HEK293T (cell line): ENCODE measurements at regions not wholly inside any gene's neighbourhood (a gene's known extent, or its start where the extent isn't known, plus 50 kb on each side); places are given as distances from the start of the nearest gene placed in this dataset.

Source experiments
- ARNT ChIP-seq: fragments of 450-650 bp; IDR thresholded peaks from 2 replicates; pipeline ENCODE4 v1.6.1; 2017; ENCODE audit warnings: mild to moderate bottlenecking
- BHLHE40 ChIP-seq: fragments of 450-650 bp; IDR thresholded peaks from 2 replicates; pipeline ENCODE4 v1.6.1; 2016; ENCODE audit warnings: mild to moderate bottlenecking, moderate library complexity, borderline replicate concordance
- FOXK2 ChIP-seq: fragments of 450-650 bp; IDR thresholded peaks from 2 replicates; pipeline ENCODE4 v1.6.1; 2016; ENCODE audit warnings: mild to moderate bottlenecking
- NFRKB ChIP-seq: fragments of 450-650 bp; IDR thresholded peaks from 2 replicates; pipeline ENCODE4 v1.6.1; 2016; ENCODE audit warnings: mild to moderate bottlenecking, moderate library complexity
- SP1 ChIP-seq: fragments of 450-650 bp; IDR thresholded peaks from 2 replicates; pipeline ENCODE4 v1.6.1; 2017
- SUZ12 ChIP-seq: fragments of 450-650 bp; IDR thresholded peaks from 2 replicates; pipeline ENCODE4 v1.6.1; 2016; ENCODE audit warnings: mild to moderate bottlenecking

GRCh38 chr10:89869592-89870156 is 168.3 kb downstream of the KIF20B start:
- TF ChIP-seq SUZ12 (no peak), SP1 (no peak), ARNT (no peak), FOXK2 (no peak), NFRKB (no peak), BHLHE40 (no peak)
